ENCODE measurements at regions not wholly inside any gene's neighbourhood (a gene's known extent, or its start where the extent isn't known, plus 50 kb on each side); places are given as distances from the start of the nearest gene placed in this dataset.

DNA sequence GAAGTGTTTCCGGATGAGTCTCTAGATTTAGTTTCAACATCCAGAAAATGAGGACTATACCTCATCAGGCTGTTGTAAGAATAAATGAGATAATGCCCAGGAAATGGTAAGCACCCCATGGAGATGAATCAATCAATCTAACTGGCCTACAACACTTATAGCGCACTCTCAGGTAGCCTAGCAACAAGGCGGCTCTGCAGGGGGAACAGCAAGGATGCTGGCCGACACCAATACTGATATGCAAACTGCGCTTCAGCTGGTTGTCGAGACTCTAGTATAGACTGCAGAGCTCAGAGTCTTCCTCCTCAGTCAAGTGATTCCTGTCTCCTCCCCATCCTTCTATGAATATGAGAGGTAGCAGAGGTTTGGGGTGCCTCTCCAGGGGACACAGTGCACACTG lies 218.8 kb upstream of the WWC1 start:
- dilution Hi-C loops (cut with MboI; ENCODE audit: extremely low pct_ligation_motif_present, low sequenced_read_pairs), result no loop called here
- Histone ChIP-seq H4K20me1 (replicated peaks; ENCODE audit: control insufficient read depth, extremely low read depth, insufficient read depth, low read length) (no peaks in the 10 kb centered on the region), H3K79me2 (ENCODE audit: control insufficient read depth, insufficient read depth, low read length) (no peaks in the 10 kb centered on the region), H3K4me3 (replicated peaks in 1 of 3; ENCODE audit: insufficient read depth in 1 of 3, low read depth in 1 of 3, low read length in 3 of 3) (no peak overlapping the region), H3K27me3 (ENCODE audit: control insufficient read depth in 2 of 2, insufficient read depth in 2 of 2, low read length in 2 of 2) (no peaks in the 10 kb centered on the region), H3K4me1 (ENCODE audit: control insufficient read depth, extremely low read depth, insufficient read depth, low read length) (no peaks in the 10 kb centered on the region), H3K9ac (replicated peaks; ENCODE audit: extremely low read depth, insufficient read depth, low read length) (no peak overlapping the region), H3K9me1 (replicated peaks; ENCODE audit: control insufficient read depth, extremely low read depth, insufficient read depth, low read length) (no peaks in the 10 kb centered on the region), H2AFZ (ENCODE audit: low read depth, low read length) (no peak overlapping the region), H3K27ac (ENCODE audit: insufficient read depth, low read depth, low read length) (no peak overlapping the region), H3K36me3 (ENCODE audit: control insufficient read depth in 2 of 2, extremely low read depth in 1 of 2, insufficient read depth in 2 of 2, low read length in 2 of 2) (no peaks in the 10 kb centered on the region), H3K9me3 (replicated peaks; ENCODE audit: control insufficient read depth, insufficient read depth, low read length) (no peaks in the 10 kb centered on the region), H3K4me2 (ENCODE audit: insufficient read depth, low read length) (no peak overlapping the region)
- TF ChIP-seq POLR2A (IDR thresholded peaks at IDR 0.05; ENCODE audit: low read depth, low read length) (no peak), FOS (IDR thresholded peaks at IDR 0.05; ENCODE audit: borderline replicate concordance, insufficient read depth, low read length) (no peak), MYC (IDR thresholded peaks at IDR 0.05; ENCODE audit: low read depth, low read length) (no peak), EZH2 (IDR thresholded peaks at IDR 0.05; ENCODE audit: borderline replicate concordance, low read depth, low read length, severe bottlenecking) (no peak), JUN (IDR thresholded peaks at IDR 0.05; ENCODE audit: borderline replicate concordance, insufficient read depth, insufficient read length, low read depth) (no peak), POLR2AphosphoS5 (IDR thresholded peaks at IDR 0.05; ENCODE audit: insufficient read depth, low read depth, low read length) (no peak), GATA2 (IDR thresholded peaks at IDR 0.05; ENCODE audit: insufficient read depth, insufficient read length, low read depth, low read length) (no peak)
- TF ChIP-seq, protein P1, sequence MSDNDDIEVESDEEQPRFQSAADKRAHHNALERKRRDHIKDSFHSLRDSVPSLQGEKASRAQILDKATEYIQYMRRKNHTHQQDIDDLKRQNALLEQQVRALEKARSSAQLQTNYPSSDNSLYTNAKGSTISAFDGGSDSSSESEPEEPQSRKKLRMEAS (IDR thresholded peaks at IDR 0.05; ENCODE audit: insufficient read depth, insufficient read length), result no peak
- TF ChIP-seq, protein P2, sequence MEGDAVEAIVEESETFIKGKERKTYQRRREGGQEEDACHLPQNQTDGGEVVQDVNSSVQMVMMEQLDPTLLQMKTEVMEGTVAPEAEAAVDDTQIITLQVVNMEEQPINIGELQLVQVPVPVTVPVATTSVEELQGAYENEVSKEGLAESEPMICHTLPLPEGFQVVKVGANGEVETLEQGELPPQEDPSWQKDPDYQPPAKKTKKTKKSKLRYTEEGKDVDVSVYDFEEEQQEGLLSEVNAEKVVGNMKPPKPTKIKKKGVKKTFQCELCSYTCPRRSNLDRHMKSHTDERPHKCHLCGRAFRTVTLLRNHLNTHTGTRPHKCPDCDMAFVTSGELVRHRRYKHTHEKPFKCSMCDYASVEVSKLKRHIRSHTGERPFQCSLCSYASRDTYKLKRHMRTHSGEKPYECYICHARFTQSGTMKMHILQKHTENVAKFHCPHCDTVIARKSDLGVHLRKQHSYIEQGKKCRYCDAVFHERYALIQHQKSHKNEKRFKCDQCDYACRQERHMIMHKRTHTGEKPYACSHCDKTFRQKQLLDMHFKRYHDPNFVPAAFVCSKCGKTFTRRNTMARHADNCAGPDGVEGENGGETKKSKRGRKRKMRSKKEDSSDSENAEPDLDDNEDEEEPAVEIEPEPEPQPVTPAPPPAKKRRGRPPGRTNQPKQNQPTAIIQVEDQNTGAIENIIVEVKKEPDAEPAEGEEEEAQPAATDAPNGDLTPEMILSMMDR (IDR thresholded peaks at IDR 0.05; ENCODE audit: extremely low read depth in 1 of 2, insufficient read depth in 1 of 2, low read depth in 1 of 2, low read length in 2 of 2), result no peak
- no TSS peak for BruUV-seq (replicated peaks)
- POLR2A ChIA-PET, result no interaction called here
- DNase-seq (ENCODE audit: low read depth, low spot score), result no peak
- CTCF ChIA-PET, result no interaction called here
- intact Hi-C loops (cut with micrococcal nuclease), result no loop called here
- FAIRE-seq, result no peak

Data from endothelial cell of umbilical vein (primary cell).